ENCODE measurements at regions not wholly inside any gene's neighbourhood (a gene's known extent, or its start where the extent isn't known, plus 50 kb on each side); places are given as distances from the start of the nearest gene placed in this dataset.

DNA sequence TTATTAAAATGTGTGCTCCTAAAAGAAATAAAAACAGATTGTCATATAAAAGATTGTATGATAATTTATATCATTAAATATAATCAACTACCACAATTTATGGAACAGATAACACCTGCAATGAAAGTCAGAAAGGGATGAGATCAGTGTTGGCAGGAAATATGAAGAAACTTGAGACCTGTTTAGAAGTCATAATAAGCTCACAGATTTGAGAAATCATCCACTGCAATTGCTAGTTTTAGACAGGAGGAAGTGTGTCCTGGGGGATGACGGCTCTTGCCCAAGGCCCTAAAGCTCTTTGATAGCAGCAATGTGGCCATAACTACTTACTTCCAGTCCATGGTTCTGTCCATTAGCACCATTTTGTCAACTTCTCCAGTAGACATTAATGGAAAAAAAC lies 122.8 kb upstream of the SOX5 start:
- TF ChIP-seq, protein P1, sequence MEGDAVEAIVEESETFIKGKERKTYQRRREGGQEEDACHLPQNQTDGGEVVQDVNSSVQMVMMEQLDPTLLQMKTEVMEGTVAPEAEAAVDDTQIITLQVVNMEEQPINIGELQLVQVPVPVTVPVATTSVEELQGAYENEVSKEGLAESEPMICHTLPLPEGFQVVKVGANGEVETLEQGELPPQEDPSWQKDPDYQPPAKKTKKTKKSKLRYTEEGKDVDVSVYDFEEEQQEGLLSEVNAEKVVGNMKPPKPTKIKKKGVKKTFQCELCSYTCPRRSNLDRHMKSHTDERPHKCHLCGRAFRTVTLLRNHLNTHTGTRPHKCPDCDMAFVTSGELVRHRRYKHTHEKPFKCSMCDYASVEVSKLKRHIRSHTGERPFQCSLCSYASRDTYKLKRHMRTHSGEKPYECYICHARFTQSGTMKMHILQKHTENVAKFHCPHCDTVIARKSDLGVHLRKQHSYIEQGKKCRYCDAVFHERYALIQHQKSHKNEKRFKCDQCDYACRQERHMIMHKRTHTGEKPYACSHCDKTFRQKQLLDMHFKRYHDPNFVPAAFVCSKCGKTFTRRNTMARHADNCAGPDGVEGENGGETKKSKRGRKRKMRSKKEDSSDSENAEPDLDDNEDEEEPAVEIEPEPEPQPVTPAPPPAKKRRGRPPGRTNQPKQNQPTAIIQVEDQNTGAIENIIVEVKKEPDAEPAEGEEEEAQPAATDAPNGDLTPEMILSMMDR (IDR thresholded peaks at IDR 0.05; ENCODE audit: insufficient read depth, low read length): no peak
- TF ChIP-seq, protein P2, sequence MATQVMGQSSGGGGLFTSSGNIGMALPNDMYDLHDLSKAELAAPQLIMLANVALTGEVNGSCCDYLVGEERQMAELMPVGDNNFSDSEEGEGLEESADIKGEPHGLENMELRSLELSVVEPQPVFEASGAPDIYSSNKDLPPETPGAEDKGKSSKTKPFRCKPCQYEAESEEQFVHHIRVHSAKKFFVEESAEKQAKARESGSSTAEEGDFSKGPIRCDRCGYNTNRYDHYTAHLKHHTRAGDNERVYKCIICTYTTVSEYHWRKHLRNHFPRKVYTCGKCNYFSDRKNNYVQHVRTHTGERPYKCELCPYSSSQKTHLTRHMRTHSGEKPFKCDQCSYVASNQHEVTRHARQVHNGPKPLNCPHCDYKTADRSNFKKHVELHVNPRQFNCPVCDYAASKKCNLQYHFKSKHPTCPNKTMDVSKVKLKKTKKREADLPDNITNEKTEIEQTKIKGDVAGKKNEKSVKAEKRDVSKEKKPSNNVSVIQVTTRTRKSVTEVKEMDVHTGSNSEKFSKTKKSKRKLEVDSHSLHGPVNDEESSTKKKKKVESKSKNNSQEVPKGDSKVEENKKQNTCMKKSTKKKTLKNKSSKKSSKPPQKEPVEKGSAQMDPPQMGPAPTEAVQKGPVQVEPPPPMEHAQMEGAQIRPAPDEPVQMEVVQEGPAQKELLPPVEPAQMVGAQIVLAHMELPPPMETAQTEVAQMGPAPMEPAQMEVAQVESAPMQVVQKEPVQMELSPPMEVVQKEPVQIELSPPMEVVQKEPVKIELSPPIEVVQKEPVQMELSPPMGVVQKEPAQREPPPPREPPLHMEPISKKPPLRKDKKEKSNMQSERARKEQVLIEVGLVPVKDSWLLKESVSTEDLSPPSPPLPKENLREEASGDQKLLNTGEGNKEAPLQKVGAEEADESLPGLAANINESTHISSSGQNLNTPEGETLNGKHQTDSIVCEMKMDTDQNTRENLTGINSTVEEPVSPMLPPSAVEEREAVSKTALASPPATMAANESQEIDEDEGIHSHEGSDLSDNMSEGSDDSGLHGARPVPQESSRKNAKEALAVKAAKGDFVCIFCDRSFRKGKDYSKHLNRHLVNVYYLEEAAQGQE (IDR thresholded peaks at IDR 0.05; ENCODE audit: insufficient replicate concordance, low read depth): no peak
- no peak for TF ChIP-seq GABPA (IDR thresholded peaks at IDR 0.05; ENCODE audit: low read depth)
